Retina (tissue), 1 donor: ENCODE measurements at regions not wholly inside any gene's neighbourhood (a gene's known extent, or its start where the extent isn't known, plus 50 kb on each side); places are given as distances from the start of the nearest gene placed in this dataset.
"Not testable (repeated sequence)": the region's sequence is repeated elsewhere in the genome, so short reads cannot be mapped to it uniquely, and the experiment has no call there.

ENCODE experiments used
- DNase-seq: peaks from one replicate; pipeline ENCODE4 v3.0.0-alpha.2; 2016

DNA sequence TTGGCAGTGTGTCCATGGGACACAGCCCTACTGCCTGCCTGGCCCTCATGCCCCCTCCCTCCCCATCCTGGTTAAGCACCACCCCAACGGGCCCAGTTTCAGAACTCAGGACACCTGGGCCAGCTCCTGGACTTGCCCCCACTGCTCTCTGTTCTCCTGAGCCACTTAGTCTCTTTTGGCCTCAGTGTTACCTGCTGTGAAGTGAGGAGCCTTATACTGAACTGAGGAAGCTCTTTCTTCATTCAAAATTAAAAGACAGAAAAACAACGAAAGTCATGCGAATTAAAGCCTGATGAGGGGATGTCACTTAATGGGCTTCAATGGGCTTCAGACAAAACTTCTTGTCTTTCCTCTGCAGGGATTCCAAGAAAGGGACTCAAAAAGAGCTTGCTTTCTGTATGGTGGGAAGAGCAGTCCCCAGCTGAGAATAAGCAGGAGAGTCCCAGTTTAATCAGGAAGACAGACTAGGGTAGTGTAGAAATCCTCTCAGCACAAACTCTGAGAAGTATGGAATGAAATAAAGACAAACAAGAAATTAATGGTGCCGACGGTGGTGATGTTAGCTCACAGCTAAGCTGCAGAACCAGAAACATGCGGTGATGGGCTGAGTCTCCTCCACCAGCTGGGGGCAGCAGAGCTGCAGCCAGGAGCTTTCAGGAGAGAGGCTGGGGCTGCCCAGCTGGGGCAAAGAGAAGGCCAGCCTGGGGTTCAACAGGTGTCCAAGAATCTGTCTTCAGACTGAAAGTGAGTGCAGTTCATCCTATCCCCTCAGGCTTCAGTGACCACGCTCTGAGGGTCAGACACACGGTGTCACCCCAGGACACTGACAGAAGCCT is 101.0 kb downstream of the GGTLC2 start:
- DNase-seq: peak; percentile 55

DNA sequence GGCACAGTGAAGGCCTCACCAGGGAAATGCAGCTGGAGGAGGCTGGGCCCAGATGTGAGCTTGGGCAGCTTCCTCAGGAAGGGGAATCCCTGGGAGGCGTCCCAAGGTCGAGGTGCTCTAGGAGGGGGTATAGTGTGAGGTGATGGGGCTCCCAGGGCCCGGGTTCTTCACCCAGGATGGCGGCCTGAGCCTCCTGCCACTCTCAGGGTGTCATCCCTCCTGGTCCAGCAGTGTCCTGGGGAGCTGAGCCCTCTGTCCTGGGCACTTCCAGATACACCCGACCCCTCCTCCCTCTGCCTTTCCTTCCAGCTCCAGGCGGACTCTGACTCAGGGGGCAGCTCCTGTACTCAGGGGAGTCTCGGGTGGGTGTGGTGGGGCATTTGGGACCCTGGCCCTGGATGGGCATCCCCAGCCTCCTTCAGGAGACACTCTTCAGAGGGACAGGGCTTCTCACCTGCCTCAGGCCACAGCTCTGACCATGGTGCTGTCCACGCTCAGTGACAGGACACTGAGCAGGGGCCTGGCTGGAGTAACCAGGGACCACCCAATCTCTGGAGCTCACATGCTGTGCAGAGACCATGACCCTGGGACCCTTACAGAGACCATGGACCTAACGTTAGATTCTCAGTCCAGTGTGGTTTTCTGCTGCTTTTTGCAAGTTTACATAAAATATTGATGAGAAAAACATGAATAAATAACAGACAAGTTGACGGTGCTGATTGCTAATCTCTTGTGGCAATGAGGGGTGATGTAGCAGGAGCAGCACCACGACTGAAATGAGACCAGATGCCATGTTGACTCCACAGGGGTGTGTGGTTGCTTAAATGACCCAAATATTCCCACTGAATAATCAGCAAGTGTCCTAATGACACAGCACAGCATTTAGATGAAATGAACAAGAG is 101.9 kb downstream of the GGTLC2 start:
- no peak for DNase-seq

DNA sequence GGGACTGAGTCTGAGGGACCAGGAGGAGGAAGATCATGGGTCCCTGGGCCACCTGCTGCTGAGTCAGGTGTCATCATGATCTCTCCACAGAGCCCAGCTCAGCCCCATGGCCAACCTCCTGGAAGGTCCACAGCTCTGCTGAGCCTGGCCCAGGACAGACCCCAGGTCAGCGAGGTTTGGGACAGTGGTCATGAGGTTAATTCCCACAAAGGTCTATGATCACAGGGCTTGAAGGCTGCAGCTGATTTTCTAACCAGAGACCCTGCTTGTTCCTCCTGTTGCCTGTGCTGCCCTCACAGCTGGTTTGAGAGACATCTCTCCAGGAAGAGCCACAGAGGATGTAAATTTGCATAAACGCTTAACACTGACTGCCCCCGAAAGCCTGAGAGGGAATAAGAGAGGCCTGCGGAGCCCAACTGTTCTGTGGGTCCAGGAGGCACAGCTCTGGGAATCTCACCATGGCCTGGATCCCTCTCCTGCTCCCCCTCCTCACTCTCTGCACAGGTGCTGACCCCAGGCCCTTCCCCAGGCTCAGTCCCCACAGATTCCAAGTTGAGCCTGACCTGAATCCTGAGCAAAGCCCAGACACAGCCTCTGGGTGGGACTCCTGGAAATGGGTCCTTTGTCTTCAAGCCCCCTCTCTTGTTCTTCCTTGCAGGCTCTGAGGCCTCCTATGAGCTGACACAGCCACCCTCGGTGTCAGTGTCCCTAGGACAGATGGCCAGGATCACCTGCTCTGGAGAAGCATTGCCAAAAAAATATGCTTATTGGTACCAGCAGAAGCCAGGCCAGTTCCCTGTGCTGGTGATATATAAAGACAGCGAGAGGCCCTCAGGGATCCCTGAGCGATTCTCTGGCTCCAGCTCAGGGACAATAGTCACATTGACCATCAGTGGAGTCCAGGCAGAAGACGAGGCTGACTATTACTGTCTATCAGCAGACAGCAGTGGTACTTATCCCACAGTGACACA is 102.8 kb downstream of the GGTLC2 start:
- no peak for DNase-seq

DNA sequence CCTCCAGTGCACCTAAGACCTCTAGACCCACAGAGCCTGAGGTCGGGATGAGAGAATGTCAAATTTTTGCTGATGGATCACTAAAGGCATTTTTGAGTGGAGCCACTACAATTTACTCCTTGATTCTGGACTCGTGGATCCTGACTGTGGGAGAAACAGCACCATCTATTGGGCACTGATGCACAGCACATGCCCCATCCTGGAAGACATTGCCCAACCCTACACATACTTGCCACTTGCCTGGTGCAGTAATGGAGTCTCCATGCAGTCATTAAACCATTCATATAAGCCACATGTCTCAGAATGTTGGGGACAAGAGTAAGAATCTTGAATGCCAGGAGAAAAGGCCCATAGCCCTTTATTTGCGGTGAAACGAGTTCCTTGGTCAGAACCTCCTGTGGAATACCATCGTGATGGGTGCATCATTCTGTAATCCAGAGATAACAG is 103.9 kb downstream of the GGTLC2 start:
- peak; percentile 62 for DNase-seq

DNA sequence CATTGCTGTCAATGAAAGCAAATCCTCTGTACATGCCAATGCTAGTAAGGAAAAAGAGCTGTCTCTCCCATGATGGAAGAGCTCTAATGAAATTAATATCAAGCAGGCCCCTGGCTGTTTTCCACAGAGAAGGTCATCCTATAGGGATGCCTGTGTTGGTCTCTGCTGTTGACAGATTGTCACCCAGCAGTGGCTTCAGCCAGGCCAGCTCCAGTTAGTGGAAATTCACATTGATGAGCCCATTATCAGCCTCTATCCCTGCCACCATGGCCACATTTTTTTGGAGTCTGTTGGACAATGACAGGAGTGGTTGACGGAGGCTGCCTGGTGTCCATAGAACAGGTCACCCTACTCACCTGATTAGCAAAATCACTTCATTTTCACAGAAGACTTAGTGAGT is 104.3 kb downstream of the GGTLC2 start:
- no peak for DNase-seq

DNA sequence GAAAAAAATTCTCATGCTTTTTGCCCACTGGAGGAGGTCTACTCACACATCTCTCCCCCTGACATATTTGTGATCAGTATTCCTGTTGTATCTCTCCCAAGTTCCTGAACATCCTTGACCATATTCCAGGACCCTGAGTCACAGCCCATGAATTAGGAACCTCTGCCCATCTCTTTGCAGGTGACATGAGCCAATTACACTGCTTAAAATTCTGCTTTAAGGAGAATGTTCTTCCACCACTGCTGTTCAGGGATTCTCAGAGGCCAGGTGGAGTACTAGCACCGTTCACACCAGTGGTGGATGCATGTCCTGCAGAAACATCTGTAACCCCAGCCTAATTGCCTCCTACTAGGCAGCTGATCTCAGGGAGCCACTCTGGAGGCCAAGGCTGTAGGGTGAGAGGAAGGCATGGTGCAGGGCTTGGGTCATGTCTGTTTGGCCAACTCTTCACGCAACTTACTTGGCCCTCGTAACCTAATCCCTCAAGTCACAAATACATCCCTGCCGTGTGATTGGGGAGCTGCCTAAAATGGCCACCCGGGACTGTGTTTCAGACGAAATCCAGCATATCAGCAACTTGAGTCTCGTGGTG is 104.8 kb downstream of the GGTLC2 start:
- DNase-seq: no peak

DNA sequence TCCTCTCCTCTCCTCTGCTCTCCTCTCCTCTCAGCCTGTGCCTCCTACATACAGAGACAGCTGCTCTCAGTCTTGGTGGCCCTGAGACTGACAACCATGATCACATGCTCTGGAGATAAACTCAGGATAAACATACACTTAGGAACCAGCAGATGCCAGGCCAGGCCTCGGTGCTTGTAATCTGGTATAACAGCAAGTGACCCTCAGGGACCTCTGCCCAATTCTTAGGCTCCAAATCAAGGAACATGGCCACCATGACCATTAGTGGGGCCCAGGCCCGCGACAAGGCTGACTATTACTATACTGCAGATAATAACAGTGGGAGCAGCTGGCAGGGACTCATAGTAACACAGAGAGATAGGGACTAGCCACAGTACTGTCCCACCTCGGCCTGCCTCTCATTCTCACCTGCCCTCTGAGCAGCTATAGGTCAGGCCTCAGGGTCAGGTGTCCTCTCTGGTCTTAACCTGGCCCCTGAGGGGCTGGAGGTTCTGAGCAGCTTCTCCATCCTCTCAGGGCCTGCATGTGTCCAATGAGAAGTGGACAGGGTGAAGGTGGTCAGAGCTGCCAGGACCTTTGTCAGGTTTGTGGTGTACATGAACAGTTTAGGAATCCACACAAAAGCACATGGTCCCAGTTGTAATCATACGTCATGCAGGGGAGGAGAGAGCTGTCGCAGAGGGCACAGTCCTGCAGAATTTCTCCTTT is 106.1 kb downstream of the GGTLC2 start:
- no peak for DNase-seq

DNA sequence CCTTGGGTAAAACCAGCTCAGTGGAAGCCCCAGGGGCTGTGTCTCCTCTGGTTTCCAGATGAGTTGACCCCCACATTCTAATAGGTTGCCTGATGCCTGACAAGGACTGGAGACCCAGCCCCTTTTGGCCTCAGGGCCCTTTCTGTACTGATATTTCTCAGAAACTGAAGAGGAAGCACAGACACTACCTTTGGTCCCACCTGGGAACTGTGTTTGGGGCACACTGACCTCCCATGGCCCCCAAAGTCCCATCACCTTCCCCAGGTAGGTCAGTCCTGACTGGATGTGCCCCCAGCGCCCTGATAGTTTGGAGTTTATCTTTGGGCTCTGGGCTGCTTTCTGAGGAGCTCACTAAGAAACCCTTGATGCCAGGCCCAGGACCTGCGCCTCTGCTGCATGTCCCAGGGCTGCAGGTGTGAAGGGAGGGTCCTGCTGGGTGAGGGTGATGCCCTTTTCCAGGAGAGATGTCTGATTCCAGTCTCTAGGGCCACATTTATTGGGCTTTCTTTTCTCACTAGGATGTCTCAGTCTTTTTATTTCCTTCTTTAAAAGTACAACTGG is 106.7 kb downstream of the GGTLC2 start:
- DNase-seq: no peak

DNA sequence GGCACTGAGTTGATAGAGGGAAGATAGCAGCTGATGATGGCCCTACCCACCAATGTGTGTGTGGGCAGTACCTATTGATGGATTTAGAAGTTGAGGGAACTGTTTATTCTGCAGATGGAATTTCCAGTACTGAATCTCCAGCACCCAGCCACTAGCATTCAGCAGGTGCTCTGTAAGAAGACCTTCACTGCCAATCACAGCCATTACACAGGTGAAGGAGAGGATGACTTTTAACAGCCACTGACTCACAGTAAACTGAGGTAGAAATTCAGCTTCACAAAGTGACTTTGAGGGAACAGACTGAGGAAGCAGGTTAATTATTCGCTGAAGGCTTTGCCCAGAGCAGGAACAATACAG is 107.8 kb downstream of the GGTLC2 start:
- no peak for DNase-seq

DNA sequence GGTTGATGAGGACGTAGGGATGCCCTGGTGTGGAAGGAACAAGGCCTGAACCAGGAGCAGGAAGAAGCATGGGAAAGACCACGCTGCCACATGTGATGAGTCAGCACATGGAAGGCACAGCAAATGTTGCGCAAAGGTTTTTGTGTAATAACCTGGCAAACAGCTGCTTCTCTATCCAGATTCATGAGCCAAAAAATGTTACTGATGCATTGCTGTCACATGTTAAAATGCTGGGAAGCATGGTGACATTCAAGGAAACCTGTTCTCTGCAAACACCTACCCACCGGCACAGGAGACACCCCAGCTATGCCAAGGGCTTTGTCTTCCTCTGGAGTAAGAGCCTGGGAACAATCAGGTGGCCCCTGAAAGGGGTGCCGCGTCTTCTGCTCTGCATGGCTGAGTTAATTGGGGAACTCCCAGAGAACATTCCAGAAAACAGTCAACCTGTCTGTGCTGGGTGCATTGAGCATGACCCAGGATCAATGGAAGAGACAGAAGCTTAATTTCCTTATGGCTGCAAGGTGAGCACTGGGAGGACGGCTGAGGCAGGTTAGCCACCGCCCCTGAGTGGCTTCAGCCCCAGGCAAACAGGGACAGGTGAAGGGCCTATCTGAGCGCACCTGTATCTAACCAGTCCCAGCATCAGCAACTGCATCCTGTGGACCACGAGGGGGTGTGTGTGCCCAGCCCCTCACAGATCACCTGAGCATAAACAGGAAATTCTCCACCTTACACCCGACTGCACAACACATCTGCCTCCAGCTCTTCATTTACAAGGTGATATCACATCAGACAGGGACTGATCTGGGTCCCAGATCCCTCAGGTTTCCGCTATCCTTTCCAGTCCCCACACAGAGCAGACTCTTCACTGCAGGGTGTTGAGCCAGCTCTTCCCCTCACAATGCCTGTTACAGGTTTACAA is 108.4 kb downstream of the GGTLC2 start:
- DNase-seq: no peak

DNA sequence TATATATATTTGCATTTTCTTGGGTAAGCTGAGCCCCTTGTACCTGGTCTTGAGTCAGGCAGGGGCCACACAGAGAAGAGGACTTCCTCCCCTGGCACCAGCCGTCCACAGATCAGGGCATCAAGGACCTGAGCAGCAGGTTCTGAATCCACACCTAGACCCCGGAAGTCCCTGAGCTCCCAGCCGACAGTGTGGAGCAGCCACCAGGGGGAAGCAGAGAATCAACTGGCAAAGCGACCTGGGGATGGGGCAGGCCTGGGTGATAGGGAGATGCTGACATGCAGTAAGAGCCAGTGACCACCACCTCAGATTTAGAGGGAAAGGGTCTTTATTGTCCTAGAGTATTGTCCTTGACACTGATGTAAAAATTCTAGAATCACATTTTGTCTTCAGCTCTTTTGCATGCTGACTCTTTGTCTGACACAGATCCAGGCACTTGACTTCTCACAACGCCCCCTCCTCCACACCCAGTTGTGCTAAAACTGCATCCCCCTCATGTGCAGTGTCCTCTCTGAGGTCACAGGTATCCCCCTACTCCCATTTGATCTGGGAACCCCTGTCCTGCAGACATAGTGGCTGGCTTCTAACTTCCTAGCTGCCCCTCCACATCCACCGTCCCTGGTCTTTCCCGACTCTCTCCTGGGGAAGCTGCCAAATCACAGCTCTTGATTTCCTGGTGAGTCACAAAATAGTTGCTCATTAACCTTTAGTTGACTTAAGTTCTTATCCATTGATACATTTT is 109.3 kb downstream of the GGTLC2 start:
- DNase-seq: peak; percentile 47

DNA sequence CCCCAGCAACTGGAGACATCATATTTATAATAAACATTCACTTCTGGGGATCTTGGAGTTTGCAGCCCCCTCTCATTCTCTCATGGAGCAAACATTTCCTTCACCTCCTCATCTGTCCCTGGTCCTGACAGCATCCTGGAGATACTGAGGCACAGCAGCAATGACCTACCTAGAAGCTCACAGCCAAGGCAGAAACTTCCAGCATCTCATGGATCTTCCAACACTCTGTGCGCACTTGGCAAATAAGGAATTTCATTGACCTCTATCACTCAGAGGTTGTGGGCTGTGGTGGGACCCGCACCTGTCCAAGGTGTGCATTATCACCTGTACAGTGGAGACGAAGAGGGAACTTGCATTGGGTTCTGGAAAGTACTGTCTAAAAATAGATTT is 109.8 kb downstream of the GGTLC2 start:
- no peak for DNase-seq

DNA sequence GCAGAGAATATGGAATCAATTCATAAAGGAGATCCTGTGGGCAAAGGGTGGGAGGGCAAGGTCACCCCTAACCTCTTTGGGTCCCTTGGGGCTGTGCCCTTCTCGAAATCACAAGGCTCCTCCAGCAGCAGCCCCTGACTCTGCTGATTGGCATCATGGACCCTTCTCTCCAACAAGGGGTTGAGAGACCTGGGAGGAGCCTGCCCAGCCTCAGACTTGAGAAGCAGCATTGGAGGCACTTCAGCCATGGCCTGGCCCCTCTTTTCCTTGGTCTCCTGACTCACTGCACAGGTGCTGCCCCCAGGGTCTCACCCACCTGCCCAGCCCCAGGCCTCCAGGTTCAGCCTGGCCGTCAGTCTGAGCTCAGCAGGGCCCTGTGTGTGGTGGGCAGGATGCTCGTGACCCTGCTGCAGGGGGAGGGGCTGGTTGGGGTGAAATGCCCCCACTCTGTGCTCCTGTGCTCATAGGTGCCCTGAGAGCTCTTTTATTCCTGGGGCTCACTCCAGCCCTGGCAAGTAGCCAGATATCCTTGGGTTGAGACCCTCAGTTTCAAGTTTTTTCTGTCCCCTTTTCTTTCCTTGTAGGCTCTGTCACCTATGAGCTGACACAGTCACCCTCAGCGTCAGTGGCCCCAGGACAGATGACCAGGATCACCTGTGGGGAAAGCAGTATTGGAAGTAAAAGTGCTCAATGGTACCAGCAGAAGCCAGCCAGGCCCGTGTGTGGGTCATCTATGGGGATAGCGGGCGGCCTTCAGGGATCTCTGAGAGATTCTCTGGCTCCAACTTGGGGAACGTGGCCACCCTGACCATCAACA is 110.8 kb downstream of the GGTLC2 start:
- DNase-seq: no peak

DNA sequence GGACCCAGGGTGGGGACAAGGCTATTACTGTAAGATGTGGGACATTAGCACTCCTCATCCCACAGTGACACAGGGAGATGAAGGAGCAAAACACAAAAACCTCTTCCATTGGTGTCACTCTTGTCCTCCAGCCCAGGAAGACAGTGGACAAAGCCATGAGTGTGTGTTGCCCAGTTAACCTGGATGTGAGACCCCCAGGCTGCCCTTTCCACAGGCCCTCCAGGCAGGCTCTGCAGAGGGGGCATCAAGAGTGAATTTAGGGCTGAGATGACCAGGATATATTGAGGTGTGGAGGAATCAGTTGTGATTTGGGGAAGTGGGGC is 111.3 kb downstream of the GGTLC2 start:
- DNase-seq: no peak

DNA sequence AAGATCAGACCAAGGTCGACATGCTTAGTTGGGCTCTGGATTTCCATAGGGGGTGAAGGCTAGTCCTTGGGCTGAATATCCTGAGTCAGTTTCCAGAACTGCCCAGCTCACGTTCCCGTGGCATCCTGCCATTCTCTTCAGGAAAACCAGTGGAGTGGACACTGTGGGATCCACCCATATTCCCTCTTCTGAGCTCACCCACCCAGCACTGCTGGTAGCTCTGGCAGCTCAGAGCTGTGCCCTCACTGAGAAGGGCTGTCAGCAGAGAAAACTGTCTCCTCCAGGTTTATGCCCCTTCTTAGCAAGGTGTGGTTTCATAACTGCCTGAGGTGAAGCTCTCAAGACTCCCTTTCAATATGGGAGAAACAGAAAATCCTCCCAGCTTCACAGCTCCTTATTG is 111.7 kb downstream of the GGTLC2 start:
- DNase-seq: no peak

DNA sequence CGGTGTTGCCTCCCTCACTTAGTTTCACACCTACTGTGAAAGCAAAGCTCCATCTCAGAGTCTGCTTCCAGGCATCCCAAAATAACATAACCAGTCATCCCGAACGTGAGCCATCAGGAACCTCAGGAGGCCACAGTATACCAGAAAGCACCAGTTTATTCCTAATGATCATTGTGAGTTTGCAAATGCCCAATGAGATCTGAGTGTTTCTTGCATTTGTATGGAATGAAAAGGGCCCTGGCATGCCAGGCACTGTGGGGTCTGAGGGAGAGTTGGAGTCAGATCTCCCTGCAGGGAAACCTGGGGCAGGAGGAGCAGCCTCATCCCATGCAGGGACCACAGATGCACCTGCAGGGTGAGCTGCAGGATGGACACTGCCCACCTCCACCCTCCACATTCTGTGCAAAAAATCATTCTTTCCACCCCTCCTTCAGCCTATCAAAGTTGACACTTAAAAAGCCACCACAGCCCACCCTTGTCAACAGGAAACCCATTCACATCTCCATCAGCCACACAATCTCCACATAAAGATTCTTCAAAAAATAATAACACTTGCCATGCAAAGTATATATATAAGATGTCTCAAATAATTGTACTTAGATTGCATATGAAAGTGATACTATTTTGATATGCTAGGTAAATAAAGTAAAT is 112.3 kb downstream of the GGTLC2 start:
- DNase-seq: not testable (repeated sequence)

DNA sequence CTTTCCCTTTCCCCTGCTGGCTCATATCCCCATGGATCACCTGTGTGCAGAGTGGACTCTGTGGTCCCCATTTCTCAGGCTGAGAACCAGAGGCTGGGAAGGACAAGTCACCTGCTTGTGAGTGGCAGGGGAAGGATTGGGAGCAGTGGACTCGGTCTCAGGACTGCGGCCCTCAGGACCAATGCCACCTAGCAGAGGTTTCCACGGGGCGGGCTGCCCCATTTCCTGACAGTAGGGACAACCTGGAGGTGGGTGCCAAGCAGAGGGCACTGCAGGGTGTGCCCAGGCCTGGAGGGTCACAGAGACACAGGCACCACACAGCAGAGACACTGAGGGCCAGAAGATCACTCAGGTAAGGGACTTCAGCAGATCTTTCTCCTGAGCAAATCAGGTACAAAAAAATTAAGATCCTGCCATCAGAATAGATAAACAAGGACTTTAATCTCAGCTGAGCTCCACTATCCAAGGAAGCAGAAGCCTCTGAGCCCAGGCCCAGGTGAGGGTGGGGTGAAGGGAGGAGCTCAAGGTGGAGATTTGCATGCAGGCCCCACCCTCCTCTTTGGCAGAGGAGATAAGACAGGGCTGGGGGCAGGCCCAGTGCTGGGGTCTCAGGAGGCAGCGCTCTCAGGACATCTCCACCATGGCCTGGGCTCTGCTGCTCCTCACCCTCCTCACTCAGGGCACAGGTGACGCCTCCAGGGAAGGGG is 113.8 kb downstream of the GGTLC2 start:
- DNase-seq: not testable (repeated sequence)

DNA sequence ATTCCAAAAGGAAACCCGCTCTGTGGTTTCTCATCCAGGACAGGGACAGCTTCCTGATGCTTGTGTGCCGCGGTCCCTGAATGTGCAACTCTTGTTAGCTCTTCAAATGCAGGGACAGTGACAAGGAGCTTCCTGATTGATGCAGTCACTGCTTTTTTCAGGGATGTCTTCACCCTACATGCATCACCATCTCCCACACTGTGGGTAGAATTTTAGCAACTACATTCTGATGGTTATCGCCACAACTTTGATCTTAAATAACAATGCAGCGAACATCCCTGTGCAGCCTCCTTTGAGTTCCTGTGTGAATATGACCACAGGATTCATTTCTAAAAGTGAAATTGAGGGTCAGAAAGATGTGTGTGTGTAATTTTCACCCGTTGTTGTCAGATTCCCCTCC is 115.0 kb downstream of the GGTLC2 start:
- no peak for DNase-seq
